ENCODE measurements at regions not wholly inside any gene's neighbourhood (a gene's known extent, or its start where the extent isn't known, plus 50 kb on each side); places are given as distances from the start of the nearest gene placed in this dataset.

DNA sequence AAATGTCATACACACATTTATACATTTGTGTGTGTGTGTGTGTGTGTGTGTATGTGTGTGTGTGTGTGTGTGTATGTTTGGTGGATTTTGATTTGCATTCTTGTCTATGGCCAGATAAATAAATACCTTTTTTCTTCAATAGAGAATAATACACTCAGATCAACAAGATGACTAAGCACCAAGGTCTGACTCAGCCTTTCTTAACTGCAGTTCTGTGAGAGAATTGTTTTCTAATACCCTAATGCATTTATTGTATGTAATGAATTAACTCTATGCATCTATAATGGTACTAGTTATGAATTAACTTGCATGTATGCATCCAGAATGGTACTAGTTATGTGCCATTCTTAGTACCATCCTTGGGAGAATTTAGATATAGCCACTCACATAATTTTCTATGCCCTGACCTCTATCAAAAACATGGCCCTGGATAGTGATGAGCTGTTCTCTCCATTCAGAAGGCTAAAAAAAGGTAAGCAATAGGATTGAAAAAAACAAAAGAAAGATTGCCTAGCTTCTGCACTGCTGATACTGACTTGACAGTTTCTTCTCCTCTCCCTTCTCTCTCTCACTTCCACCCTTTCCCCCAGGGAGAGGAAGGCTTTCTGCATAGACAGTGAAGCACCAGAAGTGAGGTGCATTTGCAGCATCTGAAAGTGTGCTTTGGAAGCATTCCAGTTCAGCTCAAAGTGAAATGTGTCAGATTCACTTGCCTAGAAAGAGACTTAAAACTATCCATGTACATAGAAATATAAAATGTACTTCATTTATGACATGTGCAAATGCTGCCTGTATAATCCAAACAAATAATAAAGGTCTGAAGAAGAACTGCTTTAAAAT is 55.1 kb upstream of the CCDC112 start:
- no peaks in the 10 kb centered on the region for H3K36me3 Mint-ChIP-seq (ENCODE audit: unreplicated experiment)
- peaks cover 2% of the 10 kb centered on the region for H3K4me1 Mint-ChIP-seq (ENCODE audit: low read depth, unreplicated experiment)
- no peak overlapping the region for H3K4me3 Mint-ChIP-seq (ENCODE audit: unreplicated experiment)
- TF ChIP-seq, protein P1, sequence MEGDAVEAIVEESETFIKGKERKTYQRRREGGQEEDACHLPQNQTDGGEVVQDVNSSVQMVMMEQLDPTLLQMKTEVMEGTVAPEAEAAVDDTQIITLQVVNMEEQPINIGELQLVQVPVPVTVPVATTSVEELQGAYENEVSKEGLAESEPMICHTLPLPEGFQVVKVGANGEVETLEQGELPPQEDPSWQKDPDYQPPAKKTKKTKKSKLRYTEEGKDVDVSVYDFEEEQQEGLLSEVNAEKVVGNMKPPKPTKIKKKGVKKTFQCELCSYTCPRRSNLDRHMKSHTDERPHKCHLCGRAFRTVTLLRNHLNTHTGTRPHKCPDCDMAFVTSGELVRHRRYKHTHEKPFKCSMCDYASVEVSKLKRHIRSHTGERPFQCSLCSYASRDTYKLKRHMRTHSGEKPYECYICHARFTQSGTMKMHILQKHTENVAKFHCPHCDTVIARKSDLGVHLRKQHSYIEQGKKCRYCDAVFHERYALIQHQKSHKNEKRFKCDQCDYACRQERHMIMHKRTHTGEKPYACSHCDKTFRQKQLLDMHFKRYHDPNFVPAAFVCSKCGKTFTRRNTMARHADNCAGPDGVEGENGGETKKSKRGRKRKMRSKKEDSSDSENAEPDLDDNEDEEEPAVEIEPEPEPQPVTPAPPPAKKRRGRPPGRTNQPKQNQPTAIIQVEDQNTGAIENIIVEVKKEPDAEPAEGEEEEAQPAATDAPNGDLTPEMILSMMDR (IDR thresholded peaks at IDR 0.05; ENCODE audit: partially characterized antibody, unreplicated experiment): no peak
- no peaks in the 10 kb centered on the region for H3K9me3 Mint-ChIP-seq (ENCODE audit: unreplicated experiment)
- H3K27ac Mint-ChIP-seq (ENCODE audit: unreplicated experiment): no peak overlapping the region
- DNase-seq: no peak
- H3K27me3 Mint-ChIP-seq (ENCODE audit: unreplicated experiment): no peaks in the 10 kb centered on the region

DNA sequence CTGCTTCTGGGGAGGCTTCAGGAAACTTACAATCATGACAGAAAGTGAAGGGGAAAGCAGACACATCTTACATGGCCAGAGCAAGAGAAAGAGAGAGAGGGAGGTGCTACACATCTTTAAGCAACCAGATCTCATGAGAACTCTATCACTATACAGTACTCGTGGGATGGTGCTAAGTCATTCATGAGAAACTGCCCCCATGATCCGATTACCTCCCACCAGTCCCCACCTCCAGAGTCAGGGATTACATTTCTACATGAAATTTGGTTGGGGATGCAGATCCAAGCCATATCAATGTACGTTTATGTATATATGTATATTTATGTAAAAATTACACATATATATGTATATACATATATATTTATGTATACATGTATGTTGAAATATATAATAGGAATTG is 54.4 kb upstream of the CCDC112 start:
- Mint-ChIP-seq H3K4me1 (ENCODE audit: low read depth, unreplicated experiment) (peaks cover 2% of the 10 kb centered on the region), H3K9me3 (ENCODE audit: unreplicated experiment) (no peaks in the 10 kb centered on the region), H3K36me3 (ENCODE audit: unreplicated experiment) (no peaks in the 10 kb centered on the region), H3K27me3 (ENCODE audit: unreplicated experiment) (no peaks in the 10 kb centered on the region), H3K27ac (ENCODE audit: unreplicated experiment) (no peak overlapping the region), H3K4me3 (ENCODE audit: unreplicated experiment) (no peak overlapping the region)
- DNase-seq: no peak
- TF ChIP-seq, protein P1 (IDR thresholded peaks at IDR 0.05; ENCODE audit: partially characterized antibody, unreplicated experiment): no peak

DNA sequence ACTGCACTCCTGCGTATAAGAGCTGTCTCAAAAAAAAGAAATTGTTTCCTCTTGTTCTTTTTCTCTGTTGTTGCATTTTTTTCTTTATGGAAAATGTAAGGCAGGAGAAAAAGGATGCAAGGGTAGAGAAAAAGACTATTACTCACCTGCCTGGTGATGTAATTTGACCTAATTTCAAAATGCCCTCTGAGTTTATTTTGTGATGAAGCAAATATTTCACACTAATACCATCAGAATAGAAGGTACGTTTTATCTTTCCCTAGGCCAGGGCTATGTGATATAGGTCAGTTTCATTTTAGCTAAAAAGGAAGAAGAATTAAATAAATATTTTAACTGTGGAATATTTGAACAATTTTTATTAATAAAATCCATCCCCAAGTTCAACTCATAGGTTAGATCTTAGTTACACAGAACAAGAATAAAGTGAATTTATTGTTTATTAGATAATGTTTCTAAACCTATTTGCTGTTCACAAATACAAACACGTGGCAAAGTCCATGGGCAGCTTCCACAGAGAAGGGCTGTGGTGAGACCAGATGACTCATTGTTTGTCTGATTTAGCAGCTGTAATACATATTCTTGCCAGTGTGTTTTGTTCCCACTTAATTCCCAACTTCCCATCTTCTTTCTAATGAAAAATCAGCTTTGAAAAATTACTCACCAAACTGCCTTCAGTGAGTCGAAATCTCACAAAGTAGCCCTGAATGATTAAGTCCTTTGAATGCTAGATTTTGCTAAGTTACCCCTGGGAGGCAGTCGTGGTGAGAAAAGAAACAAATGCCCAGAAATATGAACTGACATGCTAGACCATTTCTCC is 52.8 kb upstream of the CCDC112 start:
- TF ChIP-seq, protein P1 (IDR thresholded peaks at IDR 0.05; ENCODE audit: partially characterized antibody, unreplicated experiment): no peak
- no peak for DNase-seq
- Mint-ChIP-seq H3K9me3 (ENCODE audit: unreplicated experiment) (no peaks in the 10 kb centered on the region), H3K4me3 (ENCODE audit: unreplicated experiment) (no peak overlapping the region), H3K27me3 (ENCODE audit: unreplicated experiment) (no peaks in the 10 kb centered on the region), H3K27ac (ENCODE audit: unreplicated experiment) (no peak overlapping the region), H3K36me3 (ENCODE audit: unreplicated experiment) (no peaks in the 10 kb centered on the region), H3K4me1 (ENCODE audit: low read depth, unreplicated experiment) (peaks cover 2% of the 10 kb centered on the region)

DNA sequence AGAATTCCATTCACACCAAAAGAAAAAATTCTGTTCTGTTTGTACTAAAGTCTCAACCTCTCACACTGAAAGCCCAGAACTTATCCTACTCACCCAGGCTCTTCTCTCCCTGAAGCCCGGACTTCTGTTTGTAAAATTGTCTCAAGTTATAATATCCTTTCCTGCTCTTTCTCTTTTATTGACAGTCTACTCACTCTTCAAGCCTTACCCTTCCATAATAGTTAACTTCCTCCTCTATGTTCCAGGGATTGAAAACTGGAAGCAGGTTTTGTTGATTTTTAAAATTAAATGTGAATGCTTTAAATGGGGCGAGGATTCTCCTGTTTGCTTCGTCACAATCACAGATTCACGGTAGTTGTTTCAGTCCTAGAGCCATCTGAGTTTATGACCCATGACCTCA is 51.7 kb upstream of the CCDC112 start:
- TF ChIP-seq, protein P1 (IDR thresholded peaks at IDR 0.05; ENCODE audit: partially characterized antibody, unreplicated experiment): no peak
- H3K27ac Mint-ChIP-seq (ENCODE audit: unreplicated experiment): no peak overlapping the region
- no peaks in the 10 kb centered on the region for H3K36me3 Mint-ChIP-seq (ENCODE audit: unreplicated experiment)
- peaks cover 2% of the 10 kb centered on the region for H3K4me1 Mint-ChIP-seq (ENCODE audit: low read depth, unreplicated experiment)
- no peak for DNase-seq
- H3K27me3 Mint-ChIP-seq (ENCODE audit: unreplicated experiment): no peaks in the 10 kb centered on the region
- no peak overlapping the region for H3K4me3 Mint-ChIP-seq (ENCODE audit: unreplicated experiment)
- H3K9me3 Mint-ChIP-seq (ENCODE audit: unreplicated experiment): no peaks in the 10 kb centered on the region

Data from glutamatergic neuron (in vitro differentiated cells).